ENCODE measurements at regions not wholly inside any gene's neighbourhood (a gene's known extent, or its start where the extent isn't known, plus 50 kb on each side); places are given as distances from the start of the nearest gene placed in this dataset.

- H3K27ac Mint-ChIP-seq, result no peak overlapping the region
- no peak for ATAC-seq (replicated peaks in 1 of 2)
- no peak for DNase-seq
- H3K36me3 Mint-ChIP-seq (ENCODE audit: insufficient read depth in 2 of 2), result no peaks in the 10 kb centered on the region
- H3K4me1 Mint-ChIP-seq (ENCODE audit: low read depth), result no peaks in the 10 kb centered on the region
- no peak overlapping the region for H3K4me3 Mint-ChIP-seq
- peaks cover 5 to 7% of the 10 kb centered on the region in 2 donors for H3K9me3 Mint-ChIP-seq
- no peaks in the 10 kb centered on the region for H3K27me3 Mint-ChIP-seq (ENCODE audit: low read depth)
Observed at GRCh38 chr9:23172206-23172605, 653.8 kb downstream of the ELAVL2 start.

DNA sequence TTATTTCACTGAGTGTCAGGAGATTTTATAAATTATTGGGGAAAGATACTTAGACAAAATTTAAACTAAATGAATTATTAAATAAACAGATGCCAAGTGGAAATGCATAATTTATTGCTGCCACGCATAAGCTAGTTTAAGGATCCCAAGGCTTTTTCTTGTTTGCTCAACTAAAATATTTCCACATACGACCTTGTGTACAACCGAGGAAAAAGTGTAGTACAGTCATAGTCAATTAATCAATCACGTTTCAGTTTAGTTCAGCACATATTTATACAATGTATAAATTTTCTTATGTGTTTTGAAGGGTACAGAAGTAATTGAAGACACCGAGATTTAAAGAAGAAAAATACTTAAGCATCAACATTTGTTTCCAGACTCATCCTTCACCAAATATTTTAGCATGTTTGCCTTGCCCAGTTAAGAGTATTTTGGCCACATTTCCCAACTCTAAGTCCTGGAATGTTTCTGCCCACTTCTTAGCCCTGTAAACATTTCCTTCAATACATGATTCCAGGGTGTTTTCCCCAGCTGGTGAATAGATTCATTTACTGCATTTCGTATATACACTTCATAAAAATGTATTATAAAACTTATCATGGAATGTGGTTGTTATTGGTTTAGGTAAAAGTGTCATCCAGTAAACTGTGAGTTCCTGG is 652.9 kb downstream of the ELAVL2 start:
- Mint-ChIP-seq H3K36me3 (ENCODE audit: insufficient read depth in 2 of 2) (no peaks in the 10 kb centered on the region), H3K4me1 (ENCODE audit: low read depth) (no peaks in the 10 kb centered on the region), H3K27ac (no peak overlapping the region), H3K27me3 (ENCODE audit: low read depth) (no peaks in the 10 kb centered on the region), H3K9me3 (peaks cover 5 to 6% of the 10 kb centered on the region in 2 donors), H3K4me3 (no peak overlapping the region)
- DNase-seq (no peak), ATAC-seq (replicated peaks in 1 of 2) (no peak)

GRCh38 chr9:23194281-23194680 is 631.8 kb downstream of the ELAVL2 start:
- H3K9me3 Mint-ChIP-seq, result peaks cover 1 to 4% of the 10 kb centered on the region in 2 donors
- H3K36me3 Mint-ChIP-seq (ENCODE audit: insufficient read depth in 2 of 2), result no peaks in the 10 kb centered on the region
- no peak for ATAC-seq (replicated peaks in 1 of 2)
- no peak overlapping the region for H3K27ac Mint-ChIP-seq
- no peak overlapping the region for H3K4me3 Mint-ChIP-seq
- no peak for DNase-seq
- H3K4me1 Mint-ChIP-seq (ENCODE audit: low read depth), result no peaks in the 10 kb centered on the region
- H3K27me3 Mint-ChIP-seq (ENCODE audit: low read depth), result no peaks in the 10 kb centered on the region

DNA sequence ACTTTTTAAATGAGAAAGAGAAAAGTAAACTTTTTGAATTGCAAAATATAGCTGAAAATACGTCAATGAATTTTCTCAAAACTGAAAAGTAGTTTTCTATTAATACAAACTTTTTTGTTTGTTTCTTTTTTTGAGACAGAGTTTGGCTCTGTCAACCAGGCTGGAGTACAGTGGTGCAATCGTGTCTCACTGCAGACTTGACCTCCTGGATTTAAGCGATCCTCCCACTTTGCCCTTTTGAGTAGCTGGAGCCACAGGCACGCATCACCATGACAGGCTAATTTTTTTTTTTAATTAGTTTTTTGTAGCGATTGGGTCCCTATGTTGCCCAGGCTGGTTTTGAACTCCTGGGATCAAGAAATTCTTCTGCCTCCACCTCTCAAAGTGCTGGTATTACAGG is 610.4 kb downstream of the ELAVL2 start:
- no peak for DNase-seq
- Mint-ChIP-seq H3K27ac (no peak overlapping the region), H3K4me3 (no peak overlapping the region), H3K4me1 (ENCODE audit: low read depth) (no peaks in the 10 kb centered on the region), H3K36me3 (ENCODE audit: insufficient read depth in 2 of 2) (no peaks in the 10 kb centered on the region), H3K27me3 (ENCODE audit: low read depth) (no peaks in the 10 kb centered on the region), H3K9me3 (peaks cover 0 to 4% of the 10 kb centered on the region in 2 donors)
- no peak for ATAC-seq (replicated peaks in 1 of 2)

DNA sequence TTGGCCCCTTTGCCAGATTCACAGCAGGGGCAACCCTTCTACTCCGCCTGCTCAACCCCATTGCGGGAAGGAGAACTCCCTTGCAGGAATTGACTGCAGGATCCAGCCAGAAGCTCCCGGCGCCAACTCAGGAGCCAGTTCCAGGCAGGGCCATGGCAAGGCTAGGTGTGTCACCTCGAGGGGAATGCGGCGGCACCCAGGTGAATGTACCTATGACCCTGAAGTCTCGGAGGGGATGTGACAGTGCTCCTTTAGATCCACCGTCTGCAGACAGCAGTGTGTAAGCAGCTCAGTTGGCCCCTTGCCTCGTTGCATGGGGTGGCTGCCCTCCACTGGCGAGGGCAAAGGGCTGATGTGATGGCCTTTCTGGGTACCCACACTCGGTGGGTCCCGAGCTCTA is 606.6 kb downstream of the ELAVL2 start:
- H3K4me3 Mint-ChIP-seq, result no peak overlapping the region
- H3K27ac Mint-ChIP-seq, result no peak overlapping the region
- ATAC-seq (replicated peaks in 1 of 2) (no peak), DNase-seq (no peak)
- H3K4me1 Mint-ChIP-seq (ENCODE audit: low read depth), result no peaks in the 10 kb centered on the region
- no peaks in the 10 kb centered on the region for H3K27me3 Mint-ChIP-seq (ENCODE audit: low read depth)
- peaks cover 11 to 15% of the 10 kb centered on the region in 2 donors for H3K9me3 Mint-ChIP-seq
- H3K36me3 Mint-ChIP-seq (ENCODE audit: insufficient read depth in 2 of 2), result peaks cover 0 to 4% of the 10 kb centered on the region in 2 donors

GRCh38 chr9:23220171-23220570 is 605.9 kb downstream of the ELAVL2 start:
- H3K27me3 Mint-ChIP-seq (ENCODE audit: low read depth), result no peaks in the 10 kb centered on the region
- H3K4me3 Mint-ChIP-seq, result no peak overlapping the region
- H3K36me3 Mint-ChIP-seq (ENCODE audit: insufficient read depth in 2 of 2), result peaks cover 1 to 4% of the 10 kb centered on the region in 2 donors
- no peak overlapping the region for H3K27ac Mint-ChIP-seq
- no peak for DNase-seq
- no peak for ATAC-seq (replicated peaks in 1 of 2)
- no peaks in the 10 kb centered on the region for H3K4me1 Mint-ChIP-seq (ENCODE audit: low read depth)
- peaks cover 14 to 18% of the 10 kb centered on the region in 2 donors for H3K9me3 Mint-ChIP-seq

DNA sequence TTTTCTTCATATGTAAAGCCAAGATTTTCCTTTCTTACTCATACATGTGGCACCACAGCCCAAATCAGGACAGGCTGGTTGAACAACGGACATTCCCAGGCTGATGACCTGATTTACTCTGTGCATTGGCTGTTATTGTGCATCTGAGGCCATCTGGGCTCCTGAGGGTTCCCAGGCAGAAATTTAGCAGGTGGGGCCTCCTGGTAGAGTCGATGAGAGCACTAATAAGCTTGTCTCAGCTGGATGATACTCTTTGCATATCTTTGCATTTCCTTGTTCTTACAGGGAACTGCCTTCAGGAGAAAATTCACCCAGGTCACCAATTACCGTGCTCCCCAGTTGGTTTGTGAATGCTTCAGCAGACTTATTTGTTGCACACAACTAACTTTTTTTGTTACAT is 605.1 kb downstream of the ELAVL2 start:
- Mint-ChIP-seq H3K4me3 (no peak overlapping the region), H3K27me3 (ENCODE audit: low read depth) (no peaks in the 10 kb centered on the region), H3K36me3 (ENCODE audit: insufficient read depth in 2 of 2) (peaks cover 1 to 4% of the 10 kb centered on the region in 2 donors), H3K9me3 (peaks cover 14 to 18% of the 10 kb centered on the region in 2 donors), H3K4me1 (ENCODE audit: low read depth) (no peaks in the 10 kb centered on the region), H3K27ac (no peak overlapping the region)
- DNase-seq, result no peak
- no peak for ATAC-seq (replicated peaks in 1 of 2)

DNA sequence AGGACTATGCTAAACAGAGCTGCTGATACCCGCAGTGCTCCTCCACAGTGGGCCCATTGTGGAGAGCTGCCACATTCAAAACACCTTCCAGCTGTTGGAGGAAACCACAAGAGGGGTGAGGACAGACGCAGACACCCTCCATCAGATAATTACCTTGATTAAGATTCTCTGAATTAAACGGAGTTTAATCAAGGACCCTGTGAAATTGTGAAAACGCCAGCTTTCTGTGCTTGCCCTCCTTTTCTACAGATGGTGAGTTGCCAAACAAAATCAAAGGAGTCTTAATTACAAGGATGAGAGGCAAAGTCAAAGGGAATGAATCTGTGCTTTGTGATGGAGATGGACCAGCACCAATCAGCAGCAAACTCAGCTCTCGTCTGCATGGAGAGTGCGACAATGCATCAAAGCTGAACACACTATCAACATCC is 596.1 kb downstream of the ELAVL2 start:
- ATAC-seq (replicated peaks in 1 of 2) (no peak), DNase-seq (no peak)
- Mint-ChIP-seq H3K27ac (no peak overlapping the region), H3K9me3 (peaks cover 2 to 4% of the 10 kb centered on the region in 2 donors), H3K27me3 (ENCODE audit: low read depth) (no peaks in the 10 kb centered on the region), H3K4me1 (ENCODE audit: low read depth) (no peaks in the 10 kb centered on the region), H3K36me3 (ENCODE audit: insufficient read depth in 2 of 2) (no peaks in the 10 kb centered on the region), H3K4me3 (no peak overlapping the region)

DNA sequence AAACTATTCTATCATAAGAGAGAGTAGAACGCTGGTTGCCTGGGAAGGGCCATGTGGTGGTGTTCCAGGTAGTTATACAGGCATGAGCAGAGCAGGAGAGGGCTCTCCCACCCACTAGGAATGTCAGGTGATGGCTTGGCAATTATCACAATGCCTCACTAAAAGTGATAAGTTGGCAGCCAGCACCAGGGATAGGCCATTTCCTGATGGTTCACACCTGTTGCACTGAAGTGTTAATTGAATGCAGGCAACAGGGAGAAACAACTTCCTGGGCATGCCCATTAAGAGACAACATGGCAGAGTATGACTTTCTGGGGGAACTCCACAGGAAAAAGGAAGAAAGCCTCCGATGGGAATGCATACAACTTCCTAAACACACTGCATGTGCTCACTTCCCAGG is 593.2 kb downstream of the ELAVL2 start:
- Mint-ChIP-seq H3K27ac (no peak overlapping the region), H3K27me3 (ENCODE audit: low read depth) (no peaks in the 10 kb centered on the region)

DNA sequence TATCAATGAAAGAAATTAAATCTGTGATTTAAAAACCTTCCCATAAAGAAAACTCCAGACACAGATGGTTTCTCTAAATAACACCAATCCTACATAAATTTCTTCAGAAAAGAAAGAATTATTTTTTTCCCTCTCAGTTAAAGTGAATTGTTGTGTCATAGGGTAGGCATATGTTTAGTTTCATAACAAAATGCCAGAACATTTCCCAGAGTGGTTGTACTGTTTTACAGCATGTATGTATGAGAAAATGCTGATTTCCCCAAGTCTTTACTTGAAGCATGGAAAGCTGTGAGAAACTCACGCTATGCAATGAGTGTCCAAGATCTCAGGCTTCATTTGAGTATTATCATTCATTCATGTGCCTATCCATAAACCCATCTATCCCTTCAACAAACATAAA is 582.5 kb downstream of the ELAVL2 start:
- H3K27ac Mint-ChIP-seq, result no peak overlapping the region
- DNase-seq, result no peak
- H3K4me3 Mint-ChIP-seq, result no peak overlapping the region
- no peaks in the 10 kb centered on the region for H3K36me3 Mint-ChIP-seq (ENCODE audit: insufficient read depth in 2 of 2)
- H3K9me3 Mint-ChIP-seq, result peaks cover 10 to 14% of the 10 kb centered on the region in 2 donors
- no peaks in the 10 kb centered on the region for H3K27me3 Mint-ChIP-seq (ENCODE audit: low read depth)
- no peaks in the 10 kb centered on the region for H3K4me1 Mint-ChIP-seq (ENCODE audit: low read depth)
- no peak for ATAC-seq (replicated peaks in 1 of 2)

More for the DNA sequence above, 593.2 kb downstream of the ELAVL2 start:
- no peaks in the 10 kb centered on the region for H3K36me3 Mint-ChIP-seq (ENCODE audit: insufficient read depth in 2 of 2)
- H3K9me3 Mint-ChIP-seq, result peaks cover 2 to 6% of the 10 kb centered on the region in 2 donors
- ATAC-seq (replicated peaks in 1 of 2), result no peak
- H3K4me3 Mint-ChIP-seq, result no peak overlapping the region
- H3K4me1 Mint-ChIP-seq (ENCODE audit: low read depth), result no peaks in the 10 kb centered on the region
- no peak for DNase-seq

GRCh38 chr9:23245067-23245466 is 581.0 kb downstream of the ELAVL2 start:
- Mint-ChIP-seq H3K4me1 (ENCODE audit: low read depth) (no peaks in the 10 kb centered on the region), H3K9me3 (peaks cover 13 to 15% of the 10 kb centered on the region in 2 donors), H3K4me3 (no peak overlapping the region), H3K27me3 (ENCODE audit: low read depth) (no peaks in the 10 kb centered on the region), H3K36me3 (ENCODE audit: insufficient read depth in 2 of 2) (no peaks in the 10 kb centered on the region), H3K27ac (no peak overlapping the region)
- ATAC-seq (replicated peaks in 1 of 2), result no peak
- DNase-seq, result no peak

DNA sequence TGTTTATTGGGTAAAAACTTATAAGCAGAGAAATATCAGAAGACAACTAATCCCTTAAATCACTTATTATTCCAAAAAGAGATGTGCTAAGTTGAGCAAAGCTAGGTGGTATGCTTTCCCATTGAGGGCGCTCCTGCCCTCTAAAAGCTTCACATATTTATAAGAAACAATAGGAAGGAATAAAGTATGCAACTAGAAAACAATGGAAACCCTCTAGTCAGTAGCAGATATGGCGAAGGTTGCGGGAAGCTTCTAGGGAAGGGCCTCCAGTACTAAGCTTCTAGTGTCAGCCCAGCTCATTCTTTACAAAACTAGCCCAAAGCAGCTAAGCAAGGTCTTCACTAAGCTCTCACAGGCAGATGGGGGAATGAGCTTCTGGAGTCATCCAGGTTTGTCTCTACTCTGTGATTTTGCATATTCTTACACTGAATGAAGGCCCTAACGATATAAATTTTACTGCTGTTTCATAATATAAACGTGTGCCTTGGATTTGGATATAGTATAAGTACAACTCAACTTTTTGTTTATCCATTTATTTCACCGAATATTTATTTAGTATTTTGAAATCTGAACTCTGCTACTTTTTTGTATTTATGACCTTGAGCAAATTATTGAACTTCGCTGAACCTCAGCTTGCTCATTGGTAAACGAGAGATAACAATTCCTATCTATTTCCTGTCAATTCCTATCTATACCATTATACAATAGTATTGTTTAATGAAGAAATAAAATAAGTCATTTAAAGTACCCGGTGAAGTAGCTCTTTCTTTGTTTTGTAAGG is 571.4 kb downstream of the ELAVL2 start:
- no peak overlapping the region for H3K27ac Mint-ChIP-seq
- H3K4me3 Mint-ChIP-seq, result no peak overlapping the region
- ATAC-seq (replicated peaks in 1 of 2), result no peak
- peaks cover 5 to 10% of the 10 kb centered on the region in 2 donors for H3K9me3 Mint-ChIP-seq
- DNase-seq, result no peak
- H3K4me1 Mint-ChIP-seq (ENCODE audit: low read depth), result no peaks in the 10 kb centered on the region
- no peaks in the 10 kb centered on the region for H3K27me3 Mint-ChIP-seq (ENCODE audit: low read depth)
- H3K36me3 Mint-ChIP-seq (ENCODE audit: insufficient read depth in 2 of 2), result no peaks in the 10 kb centered on the region

DNA sequence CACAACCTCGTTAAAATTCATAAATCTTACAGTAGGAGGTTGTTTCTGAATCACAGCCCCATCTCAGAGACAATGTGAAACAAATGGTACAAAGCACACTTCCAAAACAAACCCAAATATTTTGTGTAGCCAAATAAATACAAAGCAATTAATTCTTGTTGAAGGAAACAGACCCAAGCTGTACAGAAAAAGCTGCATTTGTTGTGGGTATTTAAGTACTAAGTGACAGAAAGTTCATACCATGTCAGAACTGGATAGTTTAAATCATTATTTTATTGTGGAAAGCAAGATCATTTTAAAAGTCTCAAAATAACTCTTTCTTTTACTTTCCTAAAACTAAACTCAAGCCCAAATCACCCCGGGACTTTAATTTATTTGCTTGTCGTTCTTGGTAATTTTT is 570.7 kb downstream of the ELAVL2 start:
- no peak for ATAC-seq (replicated peaks in 1 of 2)
- Mint-ChIP-seq H3K27ac (no peak overlapping the region), H3K4me3 (no peak overlapping the region), H3K27me3 (ENCODE audit: low read depth) (no peaks in the 10 kb centered on the region), H3K4me1 (ENCODE audit: low read depth) (no peaks in the 10 kb centered on the region), H3K36me3 (ENCODE audit: insufficient read depth in 2 of 2) (no peaks in the 10 kb centered on the region), H3K9me3 (peaks cover 2 to 7% of the 10 kb centered on the region in 2 donors)
- DNase-seq, result no peak

Measured in activated T-cell treated with anti-CD3 and anti-CD28 coated beads, Interleukin-2, amount 50 U/mL, for 72 hours (primary cell).